CD4-positive, alpha-beta T cell treated with Interleukin-12 subunit alpha and Interleukin-12 subunit beta, for 1 hour (primary cell): ENCODE measurements at regions not wholly inside any gene's neighbourhood (a gene's known extent, or its start where the extent isn't known, plus 50 kb on each side); places are given as distances from the start of the nearest gene placed in this dataset.
"Not testable (repeated sequence)": the region's sequence is repeated elsewhere in the genome, so short reads cannot be mapped to it uniquely, and the experiment has no call there.

ENCODE experiments used
- DNase-seq: peaks from one replicate; pipeline ENCODE4 v3.0.0-alpha.2; 2020

DNA sequence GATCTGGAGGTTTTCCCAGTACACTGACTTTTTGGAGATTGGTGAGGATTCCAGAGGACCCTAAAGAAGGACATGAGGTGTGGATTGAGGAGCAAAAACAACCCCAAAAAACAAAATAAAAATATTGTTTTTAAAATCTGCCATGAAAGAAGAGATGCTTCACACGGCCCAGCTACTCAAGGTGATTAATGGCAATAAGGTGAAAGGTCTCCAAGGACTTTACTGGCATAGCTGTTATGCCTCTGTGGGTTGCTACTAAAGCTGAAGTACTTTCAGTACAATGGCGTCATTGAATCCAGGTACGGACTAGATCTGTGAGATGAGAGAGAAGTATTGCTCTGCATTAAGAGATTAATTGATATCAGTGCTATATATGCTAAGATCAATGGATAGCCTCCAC lies 606.4 kb downstream of the TDRD15 start:
- DNase-seq, result no peak

GRCh38 chr2:21740484-21740883 lies 616.7 kb downstream of the TDRD15 start:
- no peak for DNase-seq

DNA sequence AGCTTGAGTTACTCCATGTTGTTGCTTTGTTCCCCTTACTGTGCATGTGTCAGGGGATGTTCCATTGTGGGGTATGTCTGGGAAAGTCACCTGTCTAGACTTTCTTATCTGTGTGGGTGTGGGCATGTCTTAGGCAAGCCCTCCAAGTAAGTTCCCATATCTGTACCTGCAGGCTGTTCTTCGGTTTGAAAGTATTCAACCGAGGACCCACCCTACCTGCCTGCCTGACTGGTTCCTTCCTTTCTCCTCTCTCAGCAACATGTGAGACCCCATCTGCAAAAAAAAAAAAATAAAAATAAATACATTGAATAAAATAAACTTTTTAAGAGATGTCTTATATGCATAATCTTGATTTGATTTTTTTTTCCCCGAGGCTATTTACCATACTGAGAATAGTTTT lies 622.7 kb downstream of the TDRD15 start:
- DNase-seq, result no peak

GRCh38 chr2:21748501-21748900 lies 624.7 kb downstream of the TDRD15 start:
- no peak for DNase-seq

GRCh38 chr2:21754164-21754788 lies 630.5 kb downstream of the TDRD15 start:
- no peak for DNase-seq

GRCh38 chr2:21757805-21758430 lies 634.1 kb downstream of the TDRD15 start:
- no peak for DNase-seq

GRCh38 chr2:21759819-21760218 lies 636.1 kb downstream of the TDRD15 start:
- DNase-seq, result no peak

DNA sequence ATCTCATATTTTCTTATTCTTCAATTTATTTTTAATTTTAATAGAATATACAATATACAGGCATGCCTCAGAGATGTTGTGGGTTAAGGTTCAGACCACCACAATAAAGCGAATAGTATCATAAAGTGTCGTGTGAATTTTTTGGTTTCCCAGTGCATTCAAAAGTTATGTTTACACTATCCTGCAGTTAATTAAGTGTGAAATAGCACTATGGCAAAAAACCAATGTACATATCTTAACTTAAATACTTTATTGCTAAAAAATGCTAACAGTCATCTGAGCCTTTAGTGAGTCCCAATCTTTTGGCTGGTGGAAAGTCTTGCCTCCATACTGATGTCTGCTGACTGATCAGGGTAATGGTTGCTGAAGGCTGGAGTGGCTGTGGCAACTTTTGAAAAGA lies 637.6 kb downstream of the TDRD15 start:
- DNase-seq, result no peak

DNA sequence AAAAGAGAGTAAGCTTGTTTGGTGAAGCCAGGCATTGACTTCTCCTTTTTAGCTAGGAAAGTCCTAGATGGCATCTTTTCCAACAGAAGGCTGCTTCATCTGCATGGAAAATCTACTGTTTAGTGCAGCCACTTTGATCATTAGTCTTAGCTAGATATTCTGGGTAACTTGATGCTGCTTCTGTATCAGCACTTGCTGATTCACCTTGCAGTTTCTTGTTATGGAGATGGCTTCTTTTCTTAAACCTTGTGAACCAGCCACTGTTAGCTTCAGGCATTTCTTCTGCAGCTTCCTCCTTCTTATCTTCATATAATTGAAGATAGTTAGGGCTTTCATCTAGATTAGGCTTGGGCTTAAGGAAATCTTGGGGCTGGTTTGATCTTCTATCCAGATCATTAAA lies 639.7 kb downstream of the TDRD15 start:
- no peak for DNase-seq

- no peak for DNase-seq
Observed at GRCh38 chr2:21770787-21771186, 647.0 kb downstream of the TDRD15 start.

DNA sequence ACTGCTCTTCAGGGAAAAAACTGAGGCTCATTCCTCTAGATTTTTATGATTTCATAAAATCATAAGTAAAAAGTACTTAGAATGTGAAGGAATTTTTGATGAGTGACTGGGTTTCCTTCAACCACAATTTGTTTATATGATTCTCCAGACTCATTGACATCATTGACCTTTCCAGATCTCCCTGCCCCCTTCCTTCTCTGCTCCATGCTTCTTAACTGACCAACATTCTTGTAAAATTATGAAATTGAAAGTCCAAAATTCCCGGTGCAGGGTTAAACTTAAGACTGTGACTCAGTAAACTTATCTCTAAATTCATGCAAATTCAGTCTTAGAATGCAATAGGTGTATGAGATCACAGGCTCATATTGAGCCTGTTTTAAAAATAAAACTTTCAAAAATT lies 648.9 kb downstream of the TDRD15 start:
- no peak for DNase-seq

- DNase-seq, result no peak
Observed at GRCh38 chr2:21773168-21773567, 649.4 kb downstream of the TDRD15 start.

DNA sequence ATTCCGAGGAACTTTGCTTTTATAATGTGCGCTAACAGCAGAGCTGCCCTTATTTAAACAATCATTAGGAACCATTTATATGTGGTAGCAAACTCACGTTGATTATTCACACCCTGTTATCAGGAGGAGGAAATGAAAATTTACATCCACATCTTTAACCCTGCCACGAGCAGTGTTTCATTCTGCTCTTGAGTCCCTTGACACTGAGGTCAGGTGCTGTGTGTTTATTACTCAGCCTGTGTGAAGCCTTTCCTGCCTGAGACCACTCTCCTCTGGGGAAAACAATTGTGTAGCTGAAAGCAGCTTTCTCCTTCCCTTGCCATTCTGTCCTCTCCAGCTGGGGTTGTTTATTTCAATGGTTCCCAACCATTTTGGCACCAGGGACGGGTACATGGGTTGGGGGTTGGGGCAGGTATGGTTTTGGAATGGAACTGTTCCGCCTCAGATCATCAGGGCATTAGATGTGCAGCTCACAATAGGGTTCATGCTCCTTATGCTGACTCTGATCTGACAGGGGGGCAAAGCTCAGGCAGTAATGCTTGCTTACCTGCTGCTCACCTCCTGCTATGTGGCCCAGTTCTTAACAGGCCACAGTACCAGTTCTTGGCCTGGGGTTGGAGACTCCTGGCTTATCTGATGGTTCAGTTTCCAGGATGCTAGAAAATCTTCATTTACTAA lies 651.1 kb downstream of the TDRD15 start:
- DNase-seq, result no peak

DNA sequence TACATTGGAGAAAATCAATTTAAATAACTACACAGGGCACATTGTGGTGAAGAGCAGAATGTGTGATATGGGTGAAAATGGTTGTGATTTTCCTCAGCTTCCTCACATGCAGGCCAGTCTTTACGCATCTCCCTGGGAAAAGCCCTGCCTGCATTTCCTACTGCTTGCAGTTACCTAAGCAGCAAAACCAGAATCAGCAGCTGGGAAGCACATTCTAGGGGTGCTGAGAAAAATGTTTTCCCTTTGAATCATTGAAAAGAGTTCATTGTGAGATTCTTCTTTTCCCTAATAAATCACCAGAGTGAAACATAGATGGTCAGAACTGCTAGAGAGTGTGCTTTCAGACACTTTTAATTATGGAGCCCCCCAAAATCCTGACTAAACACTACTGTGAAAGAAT lies 656.0 kb downstream of the TDRD15 start:
- DNase-seq, result no peak

GRCh38 chr2:21781962-21782361 lies 658.2 kb downstream of the TDRD15 start:
- no peak for DNase-seq

DNA sequence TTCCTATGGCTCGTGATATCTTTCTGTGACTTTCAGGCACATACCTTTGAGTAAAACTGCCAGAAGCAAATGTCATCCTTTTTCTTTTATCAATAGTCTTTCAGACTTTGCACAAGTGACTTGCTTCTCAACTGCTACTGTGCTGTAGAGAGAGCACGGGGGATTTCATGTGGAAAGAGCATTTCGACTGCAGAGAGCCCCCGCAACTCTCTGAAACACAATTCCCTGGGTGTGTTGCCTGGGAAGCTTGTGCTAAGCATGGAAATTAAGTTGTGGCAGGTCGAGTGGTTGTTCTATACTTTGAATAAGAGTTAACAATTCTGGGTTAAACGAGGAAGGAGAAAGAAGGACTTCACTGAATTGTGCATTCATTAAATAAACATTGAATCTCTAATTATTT lies 659.1 kb downstream of the TDRD15 start:
- no peak for DNase-seq

- DNase-seq, result no peak
Observed at GRCh38 chr2:21787941-21788340, 664.2 kb downstream of the TDRD15 start.

GRCh38 chr2:21790311-21790710 lies 666.5 kb downstream of the TDRD15 start:
- DNase-seq, result not testable (repeated sequence)

DNA sequence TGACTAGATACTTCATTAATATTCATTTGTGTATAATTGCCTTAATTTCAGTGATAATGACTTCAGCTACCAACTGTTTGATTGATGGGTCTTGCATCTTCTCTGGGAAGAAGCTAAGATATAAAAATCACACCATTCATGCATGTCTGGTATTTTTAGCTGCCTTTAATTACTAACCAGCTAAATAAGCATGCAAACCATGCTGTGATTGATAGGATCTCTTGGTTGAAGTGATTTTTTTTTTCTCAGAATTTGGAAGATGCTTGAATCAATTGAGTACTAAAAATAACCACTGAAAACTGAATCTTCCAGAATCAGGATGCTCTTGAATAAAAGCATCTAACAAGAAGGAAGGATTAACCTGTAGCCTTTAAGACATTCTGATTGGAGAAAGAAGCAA lies 668.8 kb downstream of the TDRD15 start:
- no peak for DNase-seq

DNA sequence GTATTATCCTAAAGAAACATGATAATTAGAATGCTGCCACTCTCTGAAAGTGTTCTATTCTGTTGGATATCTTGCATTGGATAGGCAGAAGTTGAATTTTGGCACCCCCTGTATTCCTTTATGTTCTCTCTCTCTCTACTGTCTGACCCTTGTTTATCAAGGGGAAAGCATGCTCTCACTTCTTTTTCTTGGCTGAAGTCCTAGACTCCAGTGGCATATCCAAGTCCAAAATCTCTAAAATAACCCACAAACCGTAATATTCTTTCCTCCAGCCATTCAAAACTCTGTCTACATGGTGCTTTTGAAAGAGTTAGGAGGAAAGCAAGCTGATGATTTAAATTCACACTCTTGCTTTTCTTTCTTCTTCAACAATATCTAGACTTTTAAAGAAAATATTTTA lies 669.7 kb downstream of the TDRD15 start:
- DNase-seq, result no peak

DNA sequence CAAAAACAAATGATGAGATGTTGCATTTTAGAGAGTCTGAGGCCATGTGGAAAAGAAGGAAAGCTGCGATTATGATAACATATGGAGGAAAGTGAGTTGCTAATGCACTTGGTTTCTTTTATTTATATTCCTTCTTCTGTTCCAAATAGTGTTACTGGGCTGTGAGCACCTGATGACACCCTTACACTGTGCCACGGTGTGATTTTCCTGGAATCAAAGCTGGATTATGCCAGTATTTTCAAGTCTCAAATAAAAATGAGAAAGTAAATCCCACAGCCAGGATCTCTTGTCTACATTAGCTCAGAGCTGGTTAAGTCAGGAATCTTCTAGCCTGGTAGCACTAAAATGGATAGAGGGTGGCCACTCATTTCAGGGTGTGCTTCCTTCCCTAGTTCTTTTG lies 670.8 kb downstream of the TDRD15 start:
- no peak for DNase-seq

DNA sequence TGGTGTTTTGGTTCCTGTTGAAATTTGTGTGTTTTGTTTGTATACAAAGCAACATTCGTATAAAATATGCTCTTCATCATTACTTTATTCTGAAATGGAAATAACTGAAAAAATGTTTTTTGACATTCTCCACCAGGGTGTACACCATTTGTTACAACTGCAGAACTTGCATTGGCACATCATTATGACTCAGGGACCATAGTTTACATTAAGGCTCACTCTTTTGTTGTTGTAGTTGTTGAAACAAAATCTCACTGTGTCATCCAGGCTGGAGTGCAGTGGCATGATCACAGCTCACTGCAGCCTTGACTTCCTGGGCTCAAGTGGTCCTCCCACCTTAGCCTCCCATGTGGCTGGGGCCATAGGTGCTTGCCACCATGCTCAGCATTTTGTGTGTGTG lies 676.6 kb downstream of the TDRD15 start:
- DNase-seq, result no peak

DNA sequence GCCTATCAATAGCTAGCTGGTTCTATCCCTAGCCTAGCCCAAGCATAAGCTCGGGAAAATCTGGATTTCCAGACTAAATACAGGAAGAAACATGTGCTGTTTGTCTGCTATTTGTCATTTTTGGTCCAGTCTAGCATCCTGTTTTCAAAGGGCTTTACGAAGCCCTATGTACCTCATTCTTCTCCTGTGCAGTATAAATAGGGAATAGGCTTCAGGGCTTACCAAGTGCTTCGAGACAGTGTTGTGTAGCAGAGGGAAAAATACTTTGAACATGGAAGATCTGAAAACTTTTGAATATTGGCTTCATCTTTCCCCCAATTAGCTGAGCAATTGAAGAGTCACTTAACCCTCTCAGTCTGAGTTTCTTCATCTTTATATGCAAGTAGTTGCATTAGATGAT lies 679.8 kb downstream of the TDRD15 start:
- no peak for DNase-seq

DNA sequence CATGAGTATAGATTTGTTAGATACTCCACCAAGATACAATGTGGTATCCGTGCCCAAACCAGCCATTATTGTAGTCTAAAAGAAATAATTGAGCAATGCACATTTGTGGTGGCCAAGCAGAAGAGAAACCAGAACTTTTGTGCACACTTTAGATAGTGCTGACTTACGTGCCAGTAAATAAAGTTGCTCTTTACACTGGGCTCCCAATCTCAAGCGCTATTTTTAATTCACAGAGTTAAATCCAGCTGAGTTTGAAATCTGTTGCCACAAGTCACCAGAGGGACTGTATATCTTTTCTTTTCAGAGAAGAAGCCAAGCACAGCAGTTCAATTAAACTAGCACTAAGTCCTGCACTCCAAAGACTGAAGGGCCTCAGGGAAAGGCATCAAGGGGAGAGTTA lies 680.4 kb downstream of the TDRD15 start:
- DNase-seq, result no peak

DNA sequence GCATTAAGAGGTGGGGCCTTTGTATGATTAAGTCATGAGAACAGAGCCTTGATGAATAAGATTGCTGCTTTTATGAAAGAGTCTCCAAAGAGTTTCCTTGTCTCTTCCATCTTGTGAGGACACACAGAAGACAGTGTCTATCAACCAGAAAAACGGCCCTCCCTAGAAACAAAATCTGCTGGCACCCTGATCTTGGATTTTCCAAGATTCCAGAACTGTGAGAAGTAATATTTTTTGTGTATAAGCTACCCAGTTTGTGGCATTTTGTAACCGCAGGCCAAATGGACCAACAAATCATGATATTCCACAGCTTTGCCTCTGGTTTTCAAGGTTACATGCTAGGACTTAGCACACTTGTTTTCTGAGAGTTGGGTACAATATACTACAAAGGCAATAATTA lies 687.8 kb downstream of the TDRD15 start:
- DNase-seq, result no peak
